Fibroblast of the aortic adventitia (primary cell): ENCODE measurements at regions not wholly inside any gene's neighbourhood (a gene's known extent, or its start where the extent isn't known, plus 50 kb on each side); places are given as distances from the start of the nearest gene placed in this dataset.

Experiments
- DNase-seq: peaks from one replicate; pipeline ENCODE4 v3.0.0-alpha.2; 2010; ENCODE audit warnings: low read depth
- H3K4me3 ChIP-seq: 2 replicates; pipeline ENCODE4 v1.5.1; 2011; ENCODE audit warnings: low read depth, mild to moderate bottlenecking, control low read depth, low read length, moderate library complexity
- CTCF ChIP-seq: IDR thresholded peaks from 2 replicates; pipeline ENCODE4 v1.5.1; 2011; ENCODE audit warnings: mild to moderate bottlenecking, low read length, control low read depth, inconsistent platforms; ENCODE audit not compliant: insufficient read depth

GRCh38 chr13:63438951-63439350 lies 2023.3 kb upstream of the PCDH20 start:
- TF ChIP-seq CTCF = no peak
- DNase-seq = no peak
- no peak overlapping the region for H3K4me3 ChIP-seq

GRCh38 chr13:63436325-63436668 lies 2020.6 kb upstream of the PCDH20 start:
- no peak overlapping the region for H3K4me3 ChIP-seq
- no peak for TF ChIP-seq CTCF
- no peak for DNase-seq

GRCh38 chr13:63435667-63436324 lies 2020.1 kb upstream of the PCDH20 start:
- no peak overlapping the region for H3K4me3 ChIP-seq
- no peak for TF ChIP-seq CTCF
- peak; percentile 92 for DNase-seq

- DNase-seq = peak; percentile 18
- no peak overlapping the region for H3K4me3 ChIP-seq
- TF ChIP-seq CTCF = no peak
Measured at GRCh38 chr13:63433546-63434150, 2018.0 kb upstream of the PCDH20 start.

- H3K4me3 ChIP-seq = no peak overlapping the region
- no peak for DNase-seq
- no peak for TF ChIP-seq CTCF
Measured at GRCh38 chr13:63427170-63427569, 2011.5 kb upstream of the PCDH20 start.

- DNase-seq = no peak
- TF ChIP-seq CTCF = no peak
- H3K4me3 ChIP-seq = no peak overlapping the region
Measured at GRCh38 chr13:63425131-63425530, 2009.5 kb upstream of the PCDH20 start.

GRCh38 chr13:63421123-63421522 lies 2005.5 kb upstream of the PCDH20 start:
- H3K4me3 ChIP-seq = no peak overlapping the region
- no peak for TF ChIP-seq CTCF
- no peak for DNase-seq
